CD14-positive monocyte (primary cell): ENCODE measurements at regions not wholly inside any gene's neighbourhood (a gene's known extent, or its start where the extent isn't known, plus 50 kb on each side); places are given as distances from the start of the nearest gene placed in this dataset.

Experiments used
- DNase-seq, 3 donors: peaks; one replicate each; pipeline ENCODE4 v3.0.0-alpha.2; 2011 to 2022
- H2AFZ ChIP-seq: 2 replicates; pipeline ENCODE4 v1.6.0; 2012; ENCODE audit warnings: mild to moderate bottlenecking, low read depth, low read length, inconsistent platforms; ENCODE audit not compliant: insufficient read depth, poor library complexity, severe bottlenecking
- H3K27ac ChIP-seq, 2 donors: 1 replicate in 1 of 2; 2 replicates in 1 of 2; pipeline ENCODE4 v1.5.1; 2012 to 2013; ENCODE audit warnings: low read length in 2 of 2, control low read depth in 1 of 2, inconsistent platforms in 1 of 2, low read depth in 1 of 2, mild to moderate bottlenecking in 1 of 2
- H3K27me3 ChIP-seq, 2 donors: one replicate each; pipeline versions ENCODE4 v1.6.0 to v1.6.1; 2011 to 2013; ENCODE audit warnings: low read length in 2 of 2; ENCODE audit not compliant: control insufficient read depth in 2 of 2, insufficient read depth in 2 of 2
- H3K36me3 ChIP-seq, 2 donors: replicated peaks in 1 of 2; 1 replicate in 1 of 2; 2 replicates in 1 of 2; pipeline versions ENCODE4 v1.5.1 to v1.6.1; 2012 to 2013; ENCODE audit warnings: low read length in 2 of 2, control low read depth in 1 of 2, inconsistent platforms in 1 of 2, mild to moderate bottlenecking in 1 of 2; ENCODE audit not compliant: insufficient read depth in 2 of 2, control insufficient read depth in 1 of 2
- H3K4me1 ChIP-seq, 2 donors: 1 replicate in 1 of 2; 2 replicates in 1 of 2; pipeline versions ENCODE4 v1.5.1 to v1.6.1; 2012 to 2013; ENCODE audit warnings: low read length in 2 of 2, control low read depth in 1 of 2, inconsistent platforms in 1 of 2, mild to moderate bottlenecking in 1 of 2, moderate library complexity in 1 of 2; ENCODE audit not compliant: insufficient read depth in 2 of 2, control insufficient read depth in 1 of 2
- H3K4me2 ChIP-seq: replicated peaks from 2 replicates; pipeline ENCODE3; 2012; ENCODE audit warnings: low read length, moderate library complexity, mild to moderate bottlenecking; ENCODE audit not compliant: poor library complexity, severe bottlenecking; ENCODE audit errors: extremely low read depth
- H3K4me3 ChIP-seq, 3 experiments: fragments of 200-600 bp in 1 of 3; sonication (generic) in 1 of 3; replicated peaks in 1 of 3; 1 replicate in 2 of 3; 2 replicates in 1 of 3; pipeline ENCODE4 v1.5.1; 2011 to 2013; ENCODE audit warnings: low read length in 3 of 3, mild to moderate bottlenecking in 3 of 3, control low read depth in 2 of 3, low read depth in 2 of 3, inconsistent platforms in 1 of 3, moderate library complexity in 1 of 3
- H3K79me2 ChIP-seq: 2 replicates; pipeline ENCODE4 v1.6.0; 2012; ENCODE audit warnings: mild to moderate bottlenecking, control low read depth, inconsistent platforms, low read length, moderate library complexity; ENCODE audit not compliant: insufficient read depth
- H3K9ac ChIP-seq: 2 replicates; pipeline ENCODE4 v1.6.0; 2017; ENCODE audit warnings: low read length, mild to moderate bottlenecking; ENCODE audit not compliant: insufficient read depth, poor library complexity, severe bottlenecking
- H3K9me3 ChIP-seq, 2 donors: replicated peaks in 1 of 2; 1 replicate in 1 of 2; 2 replicates in 1 of 2; pipeline versions ENCODE4 v1.5.1 to v1.6.1; 2012 to 2013; ENCODE audit warnings: low read length in 2 of 2, control low read depth in 1 of 2; ENCODE audit not compliant: control insufficient read depth in 1 of 2, insufficient read depth in 1 of 2
- H4K20me1 ChIP-seq: 2 replicates; pipeline ENCODE4 v1.6.0; 2012; ENCODE audit warnings: mild to moderate bottlenecking, low read length, control low read depth, moderate library complexity; ENCODE audit not compliant: insufficient read depth
- H3K27ac Mint-ChIP-seq, 7 donors: one replicate each; pipeline ENCODE4 v1.8.0; 2020; ENCODE audit warnings: mild to moderate bottlenecking in 7 of 7, mixed read lengths in 7 of 7, moderate library complexity in 6 of 7, inconsistent platforms in 2 of 7
- H3K27me3 Mint-ChIP-seq, 3 donors: one replicate each; pipeline ENCODE4 v1.8.0; 2021 to 2022; ENCODE audit warnings: low read depth in 3 of 3, mild to moderate bottlenecking in 3 of 3, mixed read lengths in 3 of 3, moderate library complexity in 3 of 3, inconsistent platforms in 1 of 3
- H3K36me3 Mint-ChIP-seq, 2 donors: one replicate each; pipeline ENCODE4 v1.8.0; 2020; ENCODE audit warnings: mixed read lengths in 2 of 2, inconsistent platforms in 1 of 2, mild to moderate bottlenecking in 1 of 2
- H3K4me1 Mint-ChIP-seq: one replicate; pipeline ENCODE4 v1.8.0; 2020; ENCODE audit warnings: mild to moderate bottlenecking, mixed read lengths
- H3K4me3 Mint-ChIP-seq, 2 donors: one replicate each; pipeline ENCODE4 v1.8.0; 2020; ENCODE audit warnings: mild to moderate bottlenecking in 2 of 2, mixed read lengths in 2 of 2, moderate library complexity in 1 of 2
- H3K9me3 Mint-ChIP-seq, 7 donors: one replicate each; pipeline ENCODE4 v1.8.0; 2020 to 2022; ENCODE audit warnings: mixed read lengths in 7 of 7, mild to moderate bottlenecking in 6 of 7, moderate library complexity in 6 of 7, inconsistent platforms in 2 of 7
- WGBS: methylation state at CpG from one replicate; pipeline ENCODE4 v1.1.5; 2013; ENCODE audit warnings: missing lambda C conversion rate; ENCODE audit not compliant: insufficient coverage; 5-methylcytosine and 5-hydroxymethylcytosine counted together
- intact Hi-C, 2 donors: fragments of 100-400 bp; cut with micrococcal nuclease; formaldehyde crosslinking; loops; one replicate each; pipeline versions ENCODE4 v1.15.0 to v1.15.1; 2023
- TF ChIP-seq, protein P1 (sequence below): fragments of 200-600 bp; IDR thresholded peaks from one replicate; pipeline ENCODE4 v1.8.0; 2022; ENCODE audit warnings: antibody characterized with exemption, mild to moderate bottlenecking

DNA sequence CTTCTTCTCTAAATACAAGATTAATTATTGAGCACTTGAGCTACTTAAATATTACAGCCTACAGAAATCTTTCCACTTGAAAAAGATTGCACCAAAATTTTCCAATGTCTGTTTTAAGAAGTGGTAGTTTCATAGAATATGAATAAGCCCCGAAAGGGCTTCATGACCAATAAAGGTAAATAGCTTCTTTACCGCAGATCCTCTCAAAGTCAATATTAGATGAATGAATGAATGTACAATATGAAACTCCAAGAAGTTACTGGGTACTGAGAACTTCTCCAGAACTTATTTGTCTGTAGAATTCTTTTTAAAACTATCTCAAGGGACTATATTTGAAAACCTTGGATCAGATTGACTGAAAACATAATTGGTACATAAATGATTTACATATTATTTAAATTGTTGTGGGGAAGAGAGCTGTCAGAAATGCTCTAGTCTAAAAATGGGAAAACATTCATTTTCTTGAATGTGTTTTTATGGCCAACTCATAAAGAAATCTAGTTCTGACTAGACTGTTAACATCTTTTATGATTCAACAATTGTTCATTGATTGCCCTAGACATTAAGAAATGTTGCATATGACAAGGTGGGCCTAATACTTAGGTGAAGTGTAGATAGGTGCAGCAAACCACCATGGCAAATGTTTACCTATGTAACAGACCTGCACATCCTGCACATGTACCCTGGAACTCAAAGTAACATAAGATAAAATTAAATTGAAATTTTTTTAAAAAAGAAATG, 227.0 kb downstream of the SPRY2 start:
- intact Hi-C loops = no loop called here
- H3K4me3 ChIP-seq = no peak overlapping the region
- H3K9ac ChIP-seq = no peak overlapping the region
- H3K4me2 ChIP-seq = no peak overlapping the region
- H3K36me3 Mint-ChIP-seq = no peaks in the 10 kb centered on the region
- no peak overlapping the region for H3K27ac Mint-ChIP-seq
- WGBS = no CpG with 5 or more reads among the region's 2 CpGs
- no peaks in the 10 kb centered on the region for H3K36me3 ChIP-seq
- H3K4me1 ChIP-seq = no peaks in the 10 kb centered on the region
- no peaks in the 10 kb centered on the region for H3K27me3 ChIP-seq
- H3K79me2 ChIP-seq = no peaks in the 10 kb centered on the region
- no peak for DNase-seq
- TF ChIP-seq, protein P1, sequence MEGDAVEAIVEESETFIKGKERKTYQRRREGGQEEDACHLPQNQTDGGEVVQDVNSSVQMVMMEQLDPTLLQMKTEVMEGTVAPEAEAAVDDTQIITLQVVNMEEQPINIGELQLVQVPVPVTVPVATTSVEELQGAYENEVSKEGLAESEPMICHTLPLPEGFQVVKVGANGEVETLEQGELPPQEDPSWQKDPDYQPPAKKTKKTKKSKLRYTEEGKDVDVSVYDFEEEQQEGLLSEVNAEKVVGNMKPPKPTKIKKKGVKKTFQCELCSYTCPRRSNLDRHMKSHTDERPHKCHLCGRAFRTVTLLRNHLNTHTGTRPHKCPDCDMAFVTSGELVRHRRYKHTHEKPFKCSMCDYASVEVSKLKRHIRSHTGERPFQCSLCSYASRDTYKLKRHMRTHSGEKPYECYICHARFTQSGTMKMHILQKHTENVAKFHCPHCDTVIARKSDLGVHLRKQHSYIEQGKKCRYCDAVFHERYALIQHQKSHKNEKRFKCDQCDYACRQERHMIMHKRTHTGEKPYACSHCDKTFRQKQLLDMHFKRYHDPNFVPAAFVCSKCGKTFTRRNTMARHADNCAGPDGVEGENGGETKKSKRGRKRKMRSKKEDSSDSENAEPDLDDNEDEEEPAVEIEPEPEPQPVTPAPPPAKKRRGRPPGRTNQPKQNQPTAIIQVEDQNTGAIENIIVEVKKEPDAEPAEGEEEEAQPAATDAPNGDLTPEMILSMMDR = no peak
- no peak overlapping the region for H3K27ac ChIP-seq
- no peaks in the 10 kb centered on the region for H3K4me1 Mint-ChIP-seq
- H2AFZ ChIP-seq = no peak overlapping the region
- no peak overlapping the region for H3K4me3 Mint-ChIP-seq
- H4K20me1 ChIP-seq = no peaks in the 10 kb centered on the region
- H3K9me3 ChIP-seq = no peaks in the 10 kb centered on the region
- H3K27me3 Mint-ChIP-seq = peaks cover 0 to 3% (median 2%) of the 10 kb centered on the region in 3 donors
- H3K9me3 Mint-ChIP-seq = peaks cover 0 to 3% (median 0%) of the 10 kb centered on the region in 7 donors

DNA sequence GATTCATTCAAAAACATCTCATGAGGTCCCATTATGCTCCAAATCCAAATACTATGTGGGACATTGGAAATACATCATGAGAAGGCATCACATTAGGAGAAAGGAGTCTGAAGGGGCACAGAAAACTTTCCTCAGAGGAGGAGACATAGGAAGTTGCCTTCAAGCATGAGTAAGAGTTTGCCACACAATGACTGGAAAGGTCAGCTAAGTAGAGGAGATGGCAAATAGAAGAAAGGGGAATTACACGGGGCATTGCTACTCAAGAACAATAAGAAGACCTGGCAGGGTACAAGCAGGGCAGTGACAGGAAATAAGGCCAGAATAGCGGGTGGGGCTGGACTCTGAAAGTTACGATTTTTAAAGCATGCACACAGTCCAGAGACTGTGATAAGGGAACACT, 231.6 kb downstream of the SPRY2 start:
- TF ChIP-seq, protein P1 = no peak
- 63% methylated on average over 1 of the region's 3 CpGs for WGBS
- no peak overlapping the region for H3K4me2 ChIP-seq
- Mint-ChIP-seq H3K4me3 (no peak overlapping the region), H3K36me3 (no peaks in the 10 kb centered on the region), H3K4me1 (no peaks in the 10 kb centered on the region), H3K27ac (no peak overlapping the region), H3K9me3 (peaks cover 0 to 5% (median 3%) of the 10 kb centered on the region in 7 donors), H3K27me3 (peaks cover 0 to 3% (median 2%) of the 10 kb centered on the region in 3 donors)
- H3K4me1 ChIP-seq = no peaks in the 10 kb centered on the region
- H3K27me3 ChIP-seq = no peaks in the 10 kb centered on the region
- no peak overlapping the region for H2AFZ ChIP-seq
- H3K4me3 ChIP-seq = no peak overlapping the region
- DNase-seq = no peak
- no peak overlapping the region for H3K9ac ChIP-seq
- intact Hi-C loops = no loop called here
- no peaks in the 10 kb centered on the region for H3K79me2 ChIP-seq
- no peak overlapping the region for H3K27ac ChIP-seq
- no peaks in the 10 kb centered on the region for H3K36me3 ChIP-seq
- H3K9me3 ChIP-seq = no peaks in the 10 kb centered on the region
- H4K20me1 ChIP-seq = no peaks in the 10 kb centered on the region
